ENCODE measurements at regions not wholly inside any gene's neighbourhood (a gene's known extent, or its start where the extent isn't known, plus 50 kb on each side); places are given as distances from the start of the nearest gene placed in this dataset.

DNA sequence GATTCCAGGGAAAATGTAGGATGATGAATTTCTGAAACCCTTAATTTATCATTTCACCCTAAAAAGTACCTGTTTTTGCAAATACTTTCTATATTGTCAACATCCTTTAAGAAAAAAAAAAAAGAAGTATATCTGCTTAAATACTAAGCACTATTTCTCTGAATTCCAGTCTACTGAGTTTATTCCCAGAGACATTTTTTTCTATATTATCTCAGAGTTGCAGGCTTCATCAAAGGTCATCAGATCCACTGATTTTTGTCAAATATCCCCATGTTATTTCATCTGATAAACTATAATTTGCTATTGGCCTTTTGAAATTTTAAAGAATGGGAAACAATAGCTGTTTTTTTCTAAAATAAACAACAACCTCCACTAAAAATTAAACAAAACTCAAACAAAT, 357.6 kb upstream of the ID4 start:
- no peak for TF ChIP-seq TCF12 (IDR thresholded peaks at IDR 0.05; ENCODE audit: low read depth)
- TF ChIP-seq, protein P1, sequence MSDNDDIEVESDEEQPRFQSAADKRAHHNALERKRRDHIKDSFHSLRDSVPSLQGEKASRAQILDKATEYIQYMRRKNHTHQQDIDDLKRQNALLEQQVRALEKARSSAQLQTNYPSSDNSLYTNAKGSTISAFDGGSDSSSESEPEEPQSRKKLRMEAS (IDR thresholded peaks at IDR 0.05) = no peak
- TF ChIP-seq YY1 (IDR thresholded peaks at IDR 0.05; ENCODE audit: low read depth) = no peak
- TF ChIP-seq TAF1 (IDR thresholded peaks at IDR 0.05; ENCODE audit: low read depth) = no peak
- TF ChIP-seq FOXM1 (IDR thresholded peaks at IDR 0.05; ENCODE audit: borderline replicate concordance, low read depth) = no peak

DNA sequence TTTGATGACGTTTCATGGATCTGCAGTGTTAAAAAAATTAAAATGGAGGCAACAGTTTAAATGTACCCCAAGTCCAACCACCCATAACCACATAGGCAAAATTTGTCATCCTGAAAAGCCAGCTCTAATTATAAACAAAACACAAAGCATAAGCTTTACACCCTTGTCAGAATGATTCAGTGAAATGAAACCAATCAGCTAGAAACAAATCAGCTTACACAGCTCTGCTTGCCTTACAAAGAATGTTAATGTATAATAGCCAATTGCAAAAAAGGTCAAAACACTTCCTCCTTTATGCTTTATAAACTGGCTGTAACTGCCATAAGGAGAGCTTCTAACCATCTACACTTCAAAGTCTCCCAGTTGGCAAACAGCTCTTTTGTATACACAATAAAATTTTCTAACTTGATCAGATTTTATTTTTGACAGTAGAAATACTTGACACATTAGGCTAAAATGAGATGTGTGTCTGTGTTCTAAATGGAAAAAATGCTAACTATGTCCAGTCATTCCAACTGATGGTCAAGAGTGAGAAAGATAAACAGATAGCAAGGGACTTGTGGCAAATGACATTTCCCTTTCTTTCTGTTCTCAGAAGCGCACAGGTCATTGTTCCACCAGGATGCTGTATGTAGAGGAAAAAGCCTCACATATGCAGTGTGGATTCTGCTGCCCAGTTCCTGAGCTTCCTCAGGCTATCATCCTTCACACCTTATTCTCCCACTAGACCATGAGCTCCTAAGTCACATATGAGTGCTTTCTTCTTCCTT, 344.3 kb upstream of the ID4 start:
- TF ChIP-seq CEBPB (IDR thresholded peaks at IDR 0.05) (no peak), YY1 (IDR thresholded peaks at IDR 0.05; ENCODE audit: low read depth) (no peak), EP300 (IDR thresholded peaks at IDR 0.05; ENCODE audit: borderline replicate concordance) (no peak), TCF12 (IDR thresholded peaks at IDR 0.05; ENCODE audit: low read depth) (no peak), EGR1 (IDR thresholded peaks at IDR 0.05) (no peak), NFIC (IDR thresholded peaks at IDR 0.05) (no peak), RAD21 (IDR thresholded peaks at IDR 0.05; ENCODE audit: low read depth) (no peak), TAF1 (IDR thresholded peaks at IDR 0.05; ENCODE audit: low read depth) (no peak), TEAD4 (IDR thresholded peaks at IDR 0.05) (no peak), CREB1 (IDR thresholded peaks at IDR 0.05; ENCODE audit: low read depth) (no peak), FOXM1 (IDR thresholded peaks at IDR 0.05; ENCODE audit: borderline replicate concordance, low read depth) (no peak), ZBTB7A (IDR thresholded peaks at IDR 0.05; ENCODE audit: low read depth) (no peak)
- TF ChIP-seq, protein P2, sequence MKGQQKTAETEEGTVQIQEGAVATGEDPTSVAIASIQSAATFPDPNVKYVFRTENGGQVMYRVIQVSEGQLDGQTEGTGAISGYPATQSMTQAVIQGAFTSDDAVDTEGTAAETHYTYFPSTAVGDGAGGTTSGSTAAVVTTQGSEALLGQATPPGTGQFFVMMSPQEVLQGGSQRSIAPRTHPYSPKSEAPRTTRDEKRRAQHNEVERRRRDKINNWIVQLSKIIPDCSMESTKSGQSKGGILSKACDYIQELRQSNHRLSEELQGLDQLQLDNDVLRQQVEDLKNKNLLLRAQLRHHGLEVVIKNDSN (IDR thresholded peaks at IDR 0.05) = no peak
- TF ChIP-seq, protein P3, sequence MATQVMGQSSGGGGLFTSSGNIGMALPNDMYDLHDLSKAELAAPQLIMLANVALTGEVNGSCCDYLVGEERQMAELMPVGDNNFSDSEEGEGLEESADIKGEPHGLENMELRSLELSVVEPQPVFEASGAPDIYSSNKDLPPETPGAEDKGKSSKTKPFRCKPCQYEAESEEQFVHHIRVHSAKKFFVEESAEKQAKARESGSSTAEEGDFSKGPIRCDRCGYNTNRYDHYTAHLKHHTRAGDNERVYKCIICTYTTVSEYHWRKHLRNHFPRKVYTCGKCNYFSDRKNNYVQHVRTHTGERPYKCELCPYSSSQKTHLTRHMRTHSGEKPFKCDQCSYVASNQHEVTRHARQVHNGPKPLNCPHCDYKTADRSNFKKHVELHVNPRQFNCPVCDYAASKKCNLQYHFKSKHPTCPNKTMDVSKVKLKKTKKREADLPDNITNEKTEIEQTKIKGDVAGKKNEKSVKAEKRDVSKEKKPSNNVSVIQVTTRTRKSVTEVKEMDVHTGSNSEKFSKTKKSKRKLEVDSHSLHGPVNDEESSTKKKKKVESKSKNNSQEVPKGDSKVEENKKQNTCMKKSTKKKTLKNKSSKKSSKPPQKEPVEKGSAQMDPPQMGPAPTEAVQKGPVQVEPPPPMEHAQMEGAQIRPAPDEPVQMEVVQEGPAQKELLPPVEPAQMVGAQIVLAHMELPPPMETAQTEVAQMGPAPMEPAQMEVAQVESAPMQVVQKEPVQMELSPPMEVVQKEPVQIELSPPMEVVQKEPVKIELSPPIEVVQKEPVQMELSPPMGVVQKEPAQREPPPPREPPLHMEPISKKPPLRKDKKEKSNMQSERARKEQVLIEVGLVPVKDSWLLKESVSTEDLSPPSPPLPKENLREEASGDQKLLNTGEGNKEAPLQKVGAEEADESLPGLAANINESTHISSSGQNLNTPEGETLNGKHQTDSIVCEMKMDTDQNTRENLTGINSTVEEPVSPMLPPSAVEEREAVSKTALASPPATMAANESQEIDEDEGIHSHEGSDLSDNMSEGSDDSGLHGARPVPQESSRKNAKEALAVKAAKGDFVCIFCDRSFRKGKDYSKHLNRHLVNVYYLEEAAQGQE (IDR thresholded peaks at IDR 0.05; ENCODE audit: low read depth) = no peak
- TF ChIP-seq, protein P1 (IDR thresholded peaks at IDR 0.05) = no peak

DNA sequence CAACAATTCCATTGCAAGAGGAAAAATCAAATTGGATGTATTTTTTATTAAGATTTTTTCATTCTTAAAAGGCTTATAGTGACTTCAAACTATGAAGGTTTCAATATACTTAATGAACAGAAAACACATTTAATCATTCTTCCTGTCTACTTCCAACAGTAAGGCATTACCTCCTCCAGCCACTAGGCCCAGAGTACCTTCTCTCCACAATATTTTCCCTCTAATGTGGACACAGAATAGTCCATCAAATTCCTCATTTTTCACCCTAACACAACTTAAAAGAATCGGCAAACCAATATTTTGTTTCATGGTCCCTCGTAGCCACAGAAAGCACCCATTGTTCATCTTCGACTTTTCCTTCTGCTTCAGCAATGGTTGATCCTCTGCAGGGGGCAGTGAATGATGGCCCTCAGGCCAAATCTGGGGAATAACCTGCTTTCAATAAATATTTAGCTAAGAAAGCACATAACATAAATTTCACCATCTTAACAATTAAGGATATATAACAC, 335.4 kb upstream of the ID4 start:
- no peak for TF ChIP-seq RAD21 (IDR thresholded peaks at IDR 0.05; ENCODE audit: low read depth)
- no peak for TF ChIP-seq NFIC (IDR thresholded peaks at IDR 0.05)
- TF ChIP-seq, protein P2 (IDR thresholded peaks at IDR 0.05) = no peak
- TF ChIP-seq, protein P1 (IDR thresholded peaks at IDR 0.05) = no peak
- TF ChIP-seq, protein P3 (IDR thresholded peaks at IDR 0.05; ENCODE audit: low read depth) = no peak
- TF ChIP-seq TAF1 (IDR thresholded peaks at IDR 0.05; ENCODE audit: low read depth) = no peak
- TF ChIP-seq ZBTB7A (IDR thresholded peaks at IDR 0.05; ENCODE audit: low read depth) = no peak
- TF ChIP-seq YY1 (IDR thresholded peaks at IDR 0.05; ENCODE audit: low read depth) = no peak
- TF ChIP-seq EGR1 (IDR thresholded peaks at IDR 0.05) = no peak
- no peak for TF ChIP-seq EP300 (IDR thresholded peaks at IDR 0.05; ENCODE audit: borderline replicate concordance)
- TF ChIP-seq CEBPB (IDR thresholded peaks at IDR 0.05) = no peak
- no peak for TF ChIP-seq FOXM1 (IDR thresholded peaks at IDR 0.05; ENCODE audit: borderline replicate concordance, low read depth)
- TF ChIP-seq TEAD4 (IDR thresholded peaks at IDR 0.05) = no peak
- no peak for TF ChIP-seq CREB1 (IDR thresholded peaks at IDR 0.05; ENCODE audit: low read depth)
- no peak for TF ChIP-seq TCF12 (IDR thresholded peaks at IDR 0.05; ENCODE audit: low read depth)

GRCh38 chr6:19502301-19502700, 334.9 kb upstream of the ID4 start:
- TF ChIP-seq EGR1 (IDR thresholded peaks at IDR 0.05) = no peak

GRCh38 chr6:19515939-19516338, 321.2 kb upstream of the ID4 start:
- TF ChIP-seq YY1 (IDR thresholded peaks at IDR 0.05; ENCODE audit: low read depth) (no peak), CREB1 (IDR thresholded peaks at IDR 0.05; ENCODE audit: low read depth) (no peak), FOXM1 (IDR thresholded peaks at IDR 0.05; ENCODE audit: borderline replicate concordance, low read depth) (no peak), TEAD4 (IDR thresholded peaks at IDR 0.05) (no peak), TCF12 (IDR thresholded peaks at IDR 0.05; ENCODE audit: low read depth) (no peak), ZBTB7A (IDR thresholded peaks at IDR 0.05; ENCODE audit: low read depth) (no peak), CEBPB (IDR thresholded peaks at IDR 0.05) (no peak), TAF1 (IDR thresholded peaks at IDR 0.05; ENCODE audit: low read depth) (no peak), EP300 (IDR thresholded peaks at IDR 0.05; ENCODE audit: borderline replicate concordance) (no peak), NFIC (IDR thresholded peaks at IDR 0.05) (no peak), EGR1 (IDR thresholded peaks at IDR 0.05) (no peak), RAD21 (IDR thresholded peaks at IDR 0.05; ENCODE audit: low read depth) (no peak)
- TF ChIP-seq, protein P2 (IDR thresholded peaks at IDR 0.05) = no peak
- TF ChIP-seq, protein P1 (IDR thresholded peaks at IDR 0.05) = no peak
- TF ChIP-seq, protein P3 (IDR thresholded peaks at IDR 0.05; ENCODE audit: low read depth) = no peak
